Activated CD4-positive, alpha-beta T cell treated with anti-CD3 and anti-CD28 coated beads, Interleukin-2, amount 50 U/mL, for 4 hours (primary cell): ENCODE measurements at regions not wholly inside any gene's neighbourhood (a gene's known extent, or its start where the extent isn't known, plus 50 kb on each side); places are given as distances from the start of the nearest gene placed in this dataset.

Experiments used
- DNase-seq, 2 experiments: peaks; one replicate each; pipeline ENCODE4 v3.0.0-alpha.2; 2020

- DNase-seq = no peak
Observed at GRCh38 chr16:47967374-47967773, 188.4 kb downstream of the ABCC12 start.

GRCh38 chr16:47966325-47966724 lies 189.5 kb downstream of the ABCC12 start:
- DNase-seq = no peak

GRCh38 chr16:47965439-47965838 lies 190.4 kb downstream of the ABCC12 start:
- DNase-seq = no peak

GRCh38 chr16:47958726-47959125 lies 197.1 kb downstream of the ABCC12 start:
- no peak for DNase-seq

- DNase-seq = no peak
Observed at GRCh38 chr16:47956916-47957315, 198.9 kb downstream of the ABCC12 start.

GRCh38 chr16:47949714-47950113 lies 206.1 kb downstream of the ABCC12 start:
- DNase-seq = no peak

GRCh38 chr16:47949276-47949675 lies 206.5 kb downstream of the ABCC12 start:
- DNase-seq = no peak

- no peak for DNase-seq
Observed at GRCh38 chr16:47947723-47948122, 208.1 kb downstream of the ABCC12 start.

- no peak for DNase-seq
Observed at GRCh38 chr16:47946092-47946491, 209.7 kb downstream of the ABCC12 start.

- no peak for DNase-seq
Observed at GRCh38 chr16:47944589-47944988, 211.2 kb downstream of the ABCC12 start.

GRCh38 chr16:47943235-47943634 lies 212.6 kb downstream of the ABCC12 start:
- DNase-seq = no peak

- DNase-seq = no peak
Observed at GRCh38 chr16:47940466-47940865, 215.3 kb downstream of the ABCC12 start.

- DNase-seq = no peak
Observed at GRCh38 chr16:47939680-47940079, 216.1 kb downstream of the ABCC12 start.

- DNase-seq = no peak
Observed at GRCh38 chr16:47938272-47938671, 217.5 kb downstream of the ABCC12 start.

- DNase-seq = no peak
Observed at GRCh38 chr16:47928008-47928407, 227.8 kb downstream of the ABCC12 start.

GRCh38 chr16:47927330-47927729 lies 228.5 kb downstream of the ABCC12 start:
- DNase-seq = no peak

GRCh38 chr16:47925811-47926460 lies 229.9 kb downstream of the ABCC12 start:
- no peak for DNase-seq

GRCh38 chr16:47924950-47925349 lies 230.8 kb downstream of the ABCC12 start:
- no peak for DNase-seq

GRCh38 chr16:47921535-47921934 lies 234.3 kb downstream of the ABCC12 start:
- DNase-seq = no peak

GRCh38 chr16:47920709-47921108 lies 235.1 kb downstream of the ABCC12 start:
- DNase-seq = no peak

- DNase-seq = no peak
Observed at GRCh38 chr16:47917118-47917517, 238.7 kb downstream of the ABCC12 start.

GRCh38 chr16:47916266-47916665 lies 239.5 kb downstream of the ABCC12 start:
- DNase-seq = no peak

GRCh38 chr16:47907109-47907508 lies 248.7 kb downstream of the ABCC12 start:
- DNase-seq = no peak

- no peak for DNase-seq
Observed at GRCh38 chr16:47905771-47906170, 250.0 kb downstream of the ABCC12 start.

GRCh38 chr16:47904691-47905090 lies 251.1 kb downstream of the ABCC12 start:
- no peak for DNase-seq
